H1 (cell line): ENCODE measurements at regions not wholly inside any gene's neighbourhood (a gene's known extent, or its start where the extent isn't known, plus 50 kb on each side); places are given as distances from the start of the nearest gene placed in this dataset.

Experiments
- EP300 ChIP-seq, 2 experiments: IDR thresholded peaks; 1 replicate in 1 of 2; 2 replicates in 1 of 2; pipeline ENCODE4 v1.6.1; 2011 to 2012; ENCODE audit warnings: low read depth in 2 of 2, low read length in 2 of 2, mild to moderate bottlenecking in 2 of 2, borderline replicate concordance in 1 of 2, inconsistent platforms in 1 of 2, moderate library complexity in 1 of 2
- MAFK ChIP-seq: IDR thresholded peaks from 2 replicates; pipeline ENCODE4 v1.6.1; 2012; ENCODE audit warnings: low read depth, mild to moderate bottlenecking, improper control_type of control experiment, low read length
- NANOG ChIP-seq: IDR thresholded peaks from 2 replicates; pipeline ENCODE4 v1.6.1; 2011; ENCODE audit warnings: low read length, low read depth, mild to moderate bottlenecking, inconsistent platforms; ENCODE audit not compliant: insufficient read depth, poor library complexity, severe bottlenecking
- TF ChIP-seq, protein P1 (sequence below): IDR thresholded peaks from 2 replicates; pipeline ENCODE4 v1.6.1; 2012; ENCODE audit warnings: low read length, inconsistent platforms

GRCh38 chr6:23842760-23843159 is 283.3 kb upstream of the NRSN1 start (continued):
- TF ChIP-seq MAFK (no peak), NANOG (no peak), EP300 (IDR thresholded peaks at IDR 0.05; ENCODE audit: borderline replicate concordance in 1 of 2, low read depth in 2 of 2, low read length in 2 of 2) (no peak)
- TF ChIP-seq, protein P1, sequence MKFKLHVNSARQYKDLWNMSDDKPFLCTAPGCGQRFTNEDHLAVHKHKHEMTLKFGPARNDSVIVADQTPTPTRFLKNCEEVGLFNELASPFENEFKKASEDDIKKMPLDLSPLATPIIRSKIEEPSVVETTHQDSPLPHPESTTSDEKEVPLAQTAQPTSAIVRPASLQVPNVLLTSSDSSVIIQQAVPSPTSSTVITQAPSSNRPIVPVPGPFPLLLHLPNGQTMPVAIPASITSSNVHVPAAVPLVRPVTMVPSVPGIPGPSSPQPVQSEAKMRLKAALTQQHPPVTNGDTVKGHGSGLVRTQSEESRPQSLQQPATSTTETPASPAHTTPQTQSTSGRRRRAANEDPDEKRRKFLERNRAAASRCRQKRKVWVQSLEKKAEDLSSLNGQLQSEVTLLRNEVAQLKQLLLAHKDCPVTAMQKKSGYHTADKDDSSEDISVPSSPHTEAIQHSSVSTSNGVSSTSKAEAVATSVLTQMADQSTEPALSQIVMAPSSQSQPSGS, result no peak
